Muscle of leg (tissue), 3 donors: ENCODE measurements at regions not wholly inside any gene's neighbourhood (a gene's known extent, or its start where the extent isn't known, plus 50 kb on each side); places are given as distances from the start of the nearest gene placed in this dataset.

Source experiments
- DNase-seq: peaks from one replicate; pipeline ENCODE4 v3.0.0; 2013
- H3K27ac ChIP-seq: one replicate; pipeline ENCODE4 v1.5.1; 2013; ENCODE audit warnings: mild to moderate bottlenecking, low read length, control low read depth
- H3K27me3 ChIP-seq: one replicate; pipeline ENCODE4 v1.6.1; 2013; ENCODE audit warnings: low read length; ENCODE audit not compliant: control insufficient read depth, insufficient read depth
- H3K36me3 ChIP-seq: one replicate; pipeline ENCODE4 v1.6.1; 2013; ENCODE audit warnings: low read length; ENCODE audit not compliant: control insufficient read depth, insufficient read depth
- H3K4me1 ChIP-seq: one replicate; pipeline ENCODE4 v1.6.1; 2013; ENCODE audit warnings: low read length; ENCODE audit not compliant: control insufficient read depth, insufficient read depth
- H3K4me3 ChIP-seq: one replicate; pipeline ENCODE4 v1.5.1; 2013; ENCODE audit warnings: low read length, control low read depth
- H3K9me3 ChIP-seq: replicated peaks from 2 replicates; pipeline ENCODE4 v1.6.1; 2013; ENCODE audit warnings: low read depth, low read length; ENCODE audit not compliant: control insufficient read depth
- WGBS: methylation state at CpG from one replicate; pipeline ENCODE4 v1.1.5; 2013; ENCODE audit warnings: missing lambda C conversion rate; ENCODE audit not compliant: insufficient coverage; 5-methylcytosine and 5-hydroxymethylcytosine counted together

GRCh38 chr14:99057576-99058083 is 214.4 kb downstream of the BCL11B start:
- H3K27me3 ChIP-seq: peaks cover 3% of the 10 kb centered on the region
- no peak overlapping the region for H3K27ac ChIP-seq
- no peak for DNase-seq
- H3K9me3 ChIP-seq: peaks cover 11% of the 10 kb centered on the region
- 83% methylated on average over 3 of the region's 5 CpGs for WGBS
- H3K4me1 ChIP-seq: no peaks in the 10 kb centered on the region
- no peak overlapping the region for H3K4me3 ChIP-seq
- no peaks in the 10 kb centered on the region for H3K36me3 ChIP-seq

- Histone ChIP-seq H3K4me1 (no peaks in the 10 kb centered on the region), H3K9me3 (peaks cover 3% of the 10 kb centered on the region)
- 90% methylated on average over 4 of the region's 8 CpGs for WGBS
Observed at GRCh38 chr14:99058542-99058941, 213.5 kb downstream of the BCL11B start.

DNA sequence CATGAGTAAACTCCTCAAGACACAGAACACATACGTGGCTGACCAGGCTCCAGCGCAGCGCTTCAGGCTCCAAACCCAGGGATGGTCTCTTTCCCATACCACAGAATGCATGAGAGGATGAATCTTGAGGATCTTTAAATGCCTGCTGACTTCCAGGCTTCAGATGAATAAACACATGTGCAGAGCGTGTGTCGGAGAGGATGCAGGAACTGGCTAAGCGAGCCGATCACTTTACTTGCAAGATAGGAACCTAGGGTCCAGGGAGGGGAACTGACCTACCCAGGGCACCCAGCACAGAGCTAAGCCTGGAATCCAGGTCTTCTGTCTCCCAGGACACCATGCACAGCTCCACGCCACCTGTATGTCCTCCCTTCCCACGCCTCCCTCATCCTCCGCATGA is 209.8 kb downstream of the BCL11B start:
- DNase-seq: no peak
- Histone ChIP-seq H3K9me3 (peaks cover 5% of the 10 kb centered on the region), H3K4me3 (no peak overlapping the region), H3K27me3 (peaks cover 3% of the 10 kb centered on the region), H3K36me3 (no peaks in the 10 kb centered on the region), H3K27ac (no peak overlapping the region), H3K4me1 (peaks cover 3% of the 10 kb centered on the region)
- WGBS: 70% methylated on average over 8 of the region's 10 CpGs

More at GRCh38 chr14:99058542-99058941, 213.5 kb downstream of the BCL11B start:
- Histone ChIP-seq H3K4me3 (no peak overlapping the region), H3K27me3 (peaks cover 3% of the 10 kb centered on the region), H3K27ac (no peak overlapping the region), H3K36me3 (no peaks in the 10 kb centered on the region)
- no peak for DNase-seq

GRCh38 chr14:99062772-99063418 is 209.1 kb downstream of the BCL11B start:
- Histone ChIP-seq H3K27me3 (peaks cover 3% of the 10 kb centered on the region), H3K9me3 (peaks cover 2% of the 10 kb centered on the region), H3K36me3 (no peaks in the 10 kb centered on the region), H3K27ac (no peak overlapping the region), H3K4me1 (peaks cover 3% of the 10 kb centered on the region), H3K4me3 (no peak overlapping the region)
- WGBS: 89% methylated on average over 7 of the region's 18 CpGs
- no peak for DNase-seq

DNA sequence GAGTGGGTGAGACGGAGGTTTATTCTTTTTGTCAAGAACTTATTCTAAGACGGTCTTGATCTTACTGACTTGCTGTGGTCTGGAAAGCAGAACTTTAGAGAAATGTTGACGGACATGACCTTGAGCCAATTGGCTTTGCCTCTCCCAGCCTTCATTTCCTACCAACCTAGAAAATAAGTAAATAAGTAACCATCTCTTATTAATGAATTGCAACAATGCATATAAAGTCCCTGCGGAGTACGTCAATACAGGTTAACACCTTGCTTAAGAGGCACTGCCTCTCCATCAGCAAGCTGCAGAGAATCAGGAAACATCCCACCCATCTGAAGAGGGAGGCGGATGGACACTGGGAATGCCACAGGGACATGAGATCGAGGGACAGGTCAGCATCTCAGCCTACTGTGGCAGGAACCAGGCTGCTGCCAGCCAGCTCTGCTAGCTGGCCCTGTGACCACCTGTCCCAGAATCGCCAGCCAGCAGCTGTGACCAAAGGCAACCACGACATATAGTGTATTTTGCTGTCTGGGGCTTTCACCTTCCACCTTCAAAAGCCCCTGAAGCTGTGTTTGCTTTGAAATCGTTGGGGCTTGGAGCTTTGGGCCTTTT is 208.3 kb downstream of the BCL11B start:
- no peak overlapping the region for H3K27ac ChIP-seq
- peaks cover 3% of the 10 kb centered on the region for H3K4me1 ChIP-seq
- H3K4me3 ChIP-seq: no peak overlapping the region
- peaks cover 2% of the 10 kb centered on the region for H3K9me3 ChIP-seq
- WGBS: 88% methylated on average over 2 of the region's 10 CpGs
- peaks cover 3% of the 10 kb centered on the region for H3K27me3 ChIP-seq
- DNase-seq: no peak
- no peaks in the 10 kb centered on the region for H3K36me3 ChIP-seq

DNA sequence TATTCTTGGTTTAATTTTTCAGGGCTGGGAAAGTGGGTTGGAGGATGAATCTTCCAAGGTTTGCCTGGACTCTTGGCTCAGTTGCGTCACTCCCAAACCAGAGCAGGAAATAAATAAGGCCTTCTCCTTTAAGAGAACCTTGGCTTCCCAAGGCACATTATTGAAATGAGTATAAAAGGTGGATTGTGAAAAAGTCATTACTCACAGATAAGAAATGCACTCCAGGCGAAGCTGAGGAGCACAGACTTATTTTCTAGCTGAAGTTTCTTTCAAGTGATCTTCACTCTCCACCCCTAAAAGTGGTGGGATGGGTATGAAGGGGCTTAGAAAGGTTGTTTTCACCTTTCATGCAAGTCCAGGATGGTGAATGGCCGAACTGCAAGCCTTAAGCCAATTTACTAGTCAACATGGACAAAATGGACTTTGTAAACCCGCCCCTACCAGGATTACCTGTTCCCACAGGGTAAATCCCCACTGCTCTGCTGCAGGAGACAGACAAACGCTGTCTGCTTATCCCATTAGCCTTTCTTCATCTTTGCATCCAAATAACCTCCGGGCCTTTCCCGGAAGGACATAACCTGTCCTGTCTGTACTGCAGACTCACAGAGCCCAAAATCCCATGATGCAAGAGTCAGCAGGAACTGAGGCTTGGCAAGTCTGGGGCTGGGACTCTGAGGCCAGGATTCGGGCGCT is 207.6 kb downstream of the BCL11B start:
- Histone ChIP-seq H3K27ac (no peak overlapping the region), H3K4me3 (no peak overlapping the region), H3K36me3 (no peaks in the 10 kb centered on the region), H3K4me1 (peaks cover 3% of the 10 kb centered on the region), H3K9me3 (peaks cover 2% of the 10 kb centered on the region), H3K27me3 (peaks cover 3% of the 10 kb centered on the region)
- 75% methylated on average over 7 of the region's 9 CpGs for WGBS
- no peak for DNase-seq

GRCh38 chr14:99065551-99065950 is 206.4 kb downstream of the BCL11B start:
- peaks cover 2% of the 10 kb centered on the region for H3K9me3 ChIP-seq
- no peak for DNase-seq
- no peak overlapping the region for H3K4me3 ChIP-seq
- H3K27ac ChIP-seq: no peak overlapping the region
- no peaks in the 10 kb centered on the region for H3K36me3 ChIP-seq
- peaks cover 3% of the 10 kb centered on the region for H3K27me3 ChIP-seq
- peaks cover 3% of the 10 kb centered on the region for H3K4me1 ChIP-seq
- WGBS: 67% methylated on average over 2 of the region's 3 CpGs

DNA sequence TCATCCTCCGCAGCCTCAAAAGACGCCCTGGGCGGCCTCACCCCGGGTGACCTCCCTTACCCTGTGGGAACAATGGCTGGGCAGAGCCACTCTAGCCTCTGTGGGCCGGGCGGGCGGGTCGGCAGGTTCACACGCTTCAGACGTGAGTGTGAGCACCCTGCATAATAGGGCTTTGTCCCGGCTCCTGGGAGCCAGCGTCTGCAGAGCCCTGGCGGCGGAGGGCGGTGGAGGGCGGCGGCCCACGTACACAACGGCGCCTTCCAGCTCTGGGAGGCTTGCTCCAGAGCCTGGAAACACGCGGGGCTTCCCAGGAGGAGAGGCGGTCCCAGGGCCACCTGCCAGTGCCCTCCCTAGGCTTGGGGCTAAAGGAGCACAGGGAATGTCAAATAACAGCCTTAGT is 205.6 kb downstream of the BCL11B start:
- no peak overlapping the region for H3K4me3 ChIP-seq
- H3K36me3 ChIP-seq: no peaks in the 10 kb centered on the region
- DNase-seq: no peak
- H3K9me3 ChIP-seq: peaks cover 6% of the 10 kb centered on the region
- H3K27ac ChIP-seq: no peak overlapping the region
- H3K4me1 ChIP-seq: peaks cover 3% of the 10 kb centered on the region
- WGBS: 88% methylated on average over 23 of the region's 23 CpGs
- H3K27me3 ChIP-seq: peaks cover 3% of the 10 kb centered on the region

DNA sequence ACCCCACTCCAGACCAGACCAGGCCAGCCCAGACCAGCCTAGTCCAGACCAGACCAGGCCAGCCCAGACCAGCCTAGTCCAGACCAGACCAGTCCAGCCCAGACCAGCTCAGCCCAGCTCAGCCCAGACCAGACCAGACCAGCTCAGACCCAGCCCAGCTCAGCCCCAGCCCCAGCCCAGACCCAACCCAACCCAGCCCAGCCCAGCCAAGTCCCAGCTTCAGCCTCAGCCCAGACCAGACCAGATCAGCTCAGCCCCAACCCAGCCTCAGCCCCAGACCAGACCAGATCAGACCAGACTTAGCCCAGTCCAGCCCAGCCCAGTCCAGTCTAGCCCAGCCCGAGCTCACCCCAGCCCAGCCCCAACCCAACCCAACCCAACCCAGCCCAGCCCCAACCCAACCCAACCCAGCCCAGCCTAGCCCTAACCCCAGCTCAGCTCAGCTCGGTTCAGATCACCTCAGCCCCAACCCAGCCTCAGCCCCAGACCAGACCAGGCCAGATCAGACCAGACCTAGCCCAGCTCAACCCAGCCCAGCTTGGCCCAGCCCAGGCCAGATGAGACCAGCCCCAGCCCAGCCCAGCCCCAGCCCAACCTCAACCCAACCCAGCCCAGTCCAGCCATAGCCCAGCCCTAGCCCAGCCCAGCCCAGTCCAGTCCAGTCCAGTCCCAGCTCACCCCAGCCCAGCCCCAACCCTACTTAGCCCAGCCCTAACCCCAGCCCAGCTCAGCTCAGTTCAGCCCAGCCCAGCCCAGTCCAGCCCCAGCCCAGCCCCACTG is 204.7 kb downstream of the BCL11B start:
- Histone ChIP-seq H3K27me3 (no peaks in the 10 kb centered on the region), H3K9me3 (peaks cover 7% of the 10 kb centered on the region), H3K27ac (no peak overlapping the region), H3K4me3 (no peak overlapping the region), H3K4me1 (peaks cover 3% of the 10 kb centered on the region), H3K36me3 (no peaks in the 10 kb centered on the region)
- no peak for DNase-seq
- WGBS: 100% methylated on average over 1 of the region's 2 CpGs

DNA sequence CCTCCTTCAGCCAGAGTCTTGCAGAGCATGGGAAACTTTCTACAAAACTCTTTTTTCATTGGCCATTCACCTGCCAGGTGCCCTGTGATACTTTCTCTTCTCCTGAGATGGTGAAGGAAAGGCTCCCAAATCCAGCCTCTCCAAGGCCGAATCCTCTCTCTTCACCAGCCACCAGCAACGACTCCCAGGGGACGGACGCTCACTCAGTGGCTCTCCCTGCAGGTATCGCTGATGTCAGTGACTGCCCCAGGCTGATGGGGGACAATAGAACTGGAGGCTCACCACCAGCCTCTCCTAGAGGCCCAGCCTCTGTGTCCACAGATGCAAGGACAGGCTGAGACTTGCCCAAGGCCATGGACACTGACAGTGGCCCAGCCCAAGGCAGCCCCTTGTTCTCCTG is 204.1 kb downstream of the BCL11B start:
- Histone ChIP-seq H3K27me3 (no peaks in the 10 kb centered on the region), H3K27ac (no peak overlapping the region), H3K4me1 (peaks cover 3% of the 10 kb centered on the region), H3K36me3 (no peaks in the 10 kb centered on the region), H3K9me3 (peaks cover 7% of the 10 kb centered on the region), H3K4me3 (no peak overlapping the region)
- DNase-seq: no peak
- WGBS: 95% methylated on average over 5 of the region's 5 CpGs
